ENCODE measurements at regions not wholly inside any gene's neighbourhood (a gene's known extent, or its start where the extent isn't known, plus 50 kb on each side); places are given as distances from the start of the nearest gene placed in this dataset.

- no peak for DNase-seq
- Histone ChIP-seq H3K9me3 (no peaks in the 10 kb centered on the region), H3K4me3 (no peak overlapping the region), H3K4me1 (no peaks in the 10 kb centered on the region), H3K27me3 (no peaks in the 10 kb centered on the region), H3K27ac (no peak overlapping the region), H3K36me3 (no peaks in the 10 kb centered on the region)
- ATAC-seq: no peak
- intact Hi-C loops (cut with DNase I): no loop called here
- TF ChIP-seq CTCF (IDR thresholded peaks at IDR 0.05): no peak
Observed at GRCh38 chr3:187900993-187901755, 155.9 kb upstream of the BCL6 start.

- Histone ChIP-seq H3K36me3 (no peaks in the 10 kb centered on the region), H3K27me3 (no peaks in the 10 kb centered on the region), H3K9me3 (no peaks in the 10 kb centered on the region), H3K4me3 (no peak overlapping the region), H3K4me1 (no peaks in the 10 kb centered on the region), H3K27ac (no peak overlapping the region)
- intact Hi-C loops (cut with DNase I): no loop called here
- ATAC-seq (peak; percentile 74), DNase-seq (no peak)
- no peak for TF ChIP-seq CTCF (IDR thresholded peaks at IDR 0.05)
Observed at GRCh38 chr3:187902041-187902471, 156.8 kb upstream of the BCL6 start.

- Histone ChIP-seq H3K4me1 (no peaks in the 10 kb centered on the region), H3K27ac (no peak overlapping the region), H3K36me3 (no peaks in the 10 kb centered on the region), H3K4me3 (no peak overlapping the region), H3K27me3 (no peaks in the 10 kb centered on the region), H3K9me3 (no peaks in the 10 kb centered on the region)
- DNase-seq (no peak), ATAC-seq (no peak)
- intact Hi-C loops (cut with DNase I): no loop called here
- TF ChIP-seq CTCF (IDR thresholded peaks at IDR 0.05): no peak
Observed at GRCh38 chr3:187902936-187903335, 157.7 kb upstream of the BCL6 start.

- Histone ChIP-seq H3K36me3 (no peaks in the 10 kb centered on the region), H3K27me3 (no peaks in the 10 kb centered on the region), H3K4me1 (no peaks in the 10 kb centered on the region), H3K27ac (no peak overlapping the region), H3K4me3 (no peak overlapping the region), H3K9me3 (no peaks in the 10 kb centered on the region)
- no peak for TF ChIP-seq CTCF (IDR thresholded peaks at IDR 0.05)
- DNase-seq: no peak
- ATAC-seq: no peak
- intact Hi-C loops (cut with DNase I): no loop called here
Observed at GRCh38 chr3:187903697-187904096, 158.4 kb upstream of the BCL6 start.

GRCh38 chr3:187906416-187906815 lies 161.1 kb upstream of the BCL6 start:
- H3K27ac ChIP-seq: no peak overlapping the region
- H3K4me3 ChIP-seq: no peak overlapping the region
- DNase-seq (no peak), ATAC-seq (peak; percentile 36)
- TF ChIP-seq CTCF (IDR thresholded peaks at IDR 0.05): no peak
- no peaks in the 10 kb centered on the region for H3K36me3 ChIP-seq
- no peaks in the 10 kb centered on the region for H3K9me3 ChIP-seq
- intact Hi-C loops (cut with DNase I): no loop called here
- H3K4me1 ChIP-seq: no peaks in the 10 kb centered on the region
- no peaks in the 10 kb centered on the region for H3K27me3 ChIP-seq
